Neural cell (in vitro differentiated cells): ENCODE measurements at regions not wholly inside any gene's neighbourhood (a gene's known extent, or its start where the extent isn't known, plus 50 kb on each side); places are given as distances from the start of the nearest gene placed in this dataset.

Experiments
- H2AFZ ChIP-seq: fragments of 200-600, 300-800 bp; sonication (generic), shearing (Covaris generic); 2 replicates; pipeline ENCODE4 v1.6.0; 2014; ENCODE audit warnings: low read depth, mild to moderate bottlenecking, antibody characterized with exemption, low read length, moderate library complexity
- H3F3A ChIP-seq: fragments of 200-600 bp; shearing (Covaris generic); 2 replicates; pipeline ENCODE4 v1.6.1; 2016; ENCODE audit warnings: mild to moderate bottlenecking, moderate library complexity, mixed read lengths, antibody characterized with exemption, low read length; ENCODE audit not compliant: insufficient read depth, poor library complexity, severe bottlenecking
- H3K27ac ChIP-seq: fragments of 200-600, 300-800 bp; sonication (generic), shearing (Covaris generic); 2 replicates; pipeline ENCODE4 v1.5.1; 2014; ENCODE audit warnings: mild to moderate bottlenecking, low read length, moderate library complexity
- H3K27me3 ChIP-seq: fragments of 300-800, 200-600 bp; sonication (generic), shearing (Covaris generic); 2 replicates; pipeline ENCODE4 v1.6.0; 2014; ENCODE audit warnings: mild to moderate bottlenecking, low read depth, low read length, moderate library complexity; ENCODE audit not compliant: insufficient read depth
- H3K36me3 ChIP-seq: fragments of 300-800, 200-600 bp; sonication (generic), shearing (Covaris generic); 2 replicates; pipeline ENCODE4 v1.5.1; 2014; ENCODE audit warnings: mild to moderate bottlenecking, antibody characterized with exemption, low read length, moderate library complexity; ENCODE audit not compliant: insufficient read depth
- H3K4me2 ChIP-seq: fragments of 300-800, 200-600 bp; sonication (generic), shearing (Covaris generic); 2 replicates; pipeline ENCODE4 v1.6.0; 2014; ENCODE audit warnings: mild to moderate bottlenecking, low read length
- H3K4me3 ChIP-seq: fragments of 300-800, 200-600 bp; sonication (generic), shearing (Covaris generic); 2 replicates; pipeline ENCODE4 v1.5.1; 2014; ENCODE audit warnings: mild to moderate bottlenecking, low read length, moderate library complexity
- H3K79me2 ChIP-seq: fragments of 200-600 bp; shearing (Covaris generic); replicated peaks from 2 replicates; pipeline ENCODE4 v1.6.0; 2014; ENCODE audit warnings: mild to moderate bottlenecking, low read length, moderate library complexity; ENCODE audit not compliant: insufficient read depth
- H3K9ac ChIP-seq: fragments of 300-800, 200-600 bp; sonication (generic), shearing (Covaris generic); 2 replicates; pipeline ENCODE4 v1.6.1; 2016; ENCODE audit warnings: mild to moderate bottlenecking, low read length, mixed read lengths
- H3K9me2 ChIP-seq: fragments of 200-600 bp; shearing (Covaris generic); 2 replicates; pipeline ENCODE4 v1.6.1; 2016; ENCODE audit warnings: mild to moderate bottlenecking, low read length, mixed read lengths; ENCODE audit not compliant: insufficient read depth
- H3K9me3 ChIP-seq: fragments of 200-600, 300-800 bp; sonication (generic), shearing (Covaris generic); 2 replicates; pipeline ENCODE4 v1.6.1; 2016; ENCODE audit warnings: mild to moderate bottlenecking, mixed run types, low read length, moderate library complexity, mixed read lengths
- H4K20me1 ChIP-seq: fragments of 200-600 bp; shearing (Covaris generic); 2 replicates; pipeline ENCODE4 v1.6.1; 2016; ENCODE audit warnings: mild to moderate bottlenecking, mixed run types; ENCODE audit not compliant: insufficient read depth
- EP300 ChIP-seq: fragments of 450-650 bp; conservative IDR thresholded peaks from 2 replicates; pipeline ENCODE4 v1.6.1; 2014; ENCODE audit warnings: antibody characterized with exemption, mild to moderate bottlenecking, moderate library complexity; ENCODE audit not compliant: poor library complexity, severe bottlenecking
- EZH2 ChIP-seq: fragments of 200-600, 300-800 bp; shearing (Covaris generic), sonication (generic); IDR thresholded peaks from 2 replicates; pipeline ENCODE4 v1.6.1; 2014; ENCODE audit warnings: antibody characterized with exemption, low read length, borderline replicate concordance, mild to moderate bottlenecking; ENCODE audit not compliant: insufficient read depth, poor library complexity, severe bottlenecking
- MXI1 ChIP-seq: fragments of 450-650 bp; conservative IDR thresholded peaks from 2 replicates; pipeline ENCODE4 v1.6.1; 2014; ENCODE audit warnings: antibody characterized with exemption, mild to moderate bottlenecking; ENCODE audit not compliant: poor library complexity, severe bottlenecking
- POLR2AphosphoS5 ChIP-seq: IDR thresholded peaks from 2 replicates; pipeline ENCODE4 v1.6.1; 2012
- RAD21 ChIP-seq: fragments of 450-650 bp; conservative IDR thresholded peaks from 2 replicates; pipeline ENCODE4 v1.6.1; 2014; ENCODE audit warnings: antibody characterized with exemption, mild to moderate bottlenecking, moderate library complexity
- SMC3 ChIP-seq: fragments of 450-650 bp; conservative IDR thresholded peaks from 2 replicates; pipeline ENCODE4 v1.6.1; 2014; ENCODE audit warnings: antibody characterized with exemption, mild to moderate bottlenecking, moderate library complexity; ENCODE audit not compliant: poor library complexity
- TAF1 ChIP-seq: IDR thresholded peaks from 2 replicates; pipeline ENCODE4 v1.6.1; 2012; ENCODE audit warnings: low read depth
- TF ChIP-seq, protein P1 (sequence below): IDR thresholded peaks from 2 replicates; pipeline ENCODE4 v1.6.1; 2012; ENCODE audit warnings: borderline replicate concordance
- TF ChIP-seq, protein P2 (sequence below): fragments of 450-650 bp; IDR thresholded peaks from 2 replicates; pipeline ENCODE4 v1.5.1; 2014; ENCODE audit warnings: antibody characterized with exemption, mild to moderate bottlenecking, moderate library complexity; ENCODE audit not compliant: poor library complexity, severe bottlenecking

DNA sequence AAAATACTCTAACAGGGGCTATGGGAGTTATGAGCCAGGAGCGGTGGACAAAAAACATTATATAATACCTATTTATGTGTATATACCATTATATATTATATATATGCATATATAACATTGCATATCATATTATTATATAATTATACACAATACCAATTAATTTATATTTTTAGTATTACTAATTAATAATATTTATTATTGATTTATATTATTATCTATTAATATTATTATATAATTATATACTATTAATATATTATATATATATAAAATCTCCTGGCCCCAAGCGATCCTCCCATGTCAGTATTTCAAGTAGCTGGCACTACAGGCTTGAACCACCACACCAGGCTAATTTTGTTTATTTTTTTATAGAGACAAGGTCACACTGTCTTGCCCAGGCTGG, 73.8 kb upstream of the JADE1 start:
- no peaks in the 10 kb centered on the region for H3K9me3 ChIP-seq
- H3K4me3 ChIP-seq, result no peak overlapping the region
- no peak overlapping the region for H3K9ac ChIP-seq
- H3K4me2 ChIP-seq, result no peak overlapping the region
- no peak for TF ChIP-seq RAD21
- no peak for TF ChIP-seq EP300
- TF ChIP-seq, protein P1, sequence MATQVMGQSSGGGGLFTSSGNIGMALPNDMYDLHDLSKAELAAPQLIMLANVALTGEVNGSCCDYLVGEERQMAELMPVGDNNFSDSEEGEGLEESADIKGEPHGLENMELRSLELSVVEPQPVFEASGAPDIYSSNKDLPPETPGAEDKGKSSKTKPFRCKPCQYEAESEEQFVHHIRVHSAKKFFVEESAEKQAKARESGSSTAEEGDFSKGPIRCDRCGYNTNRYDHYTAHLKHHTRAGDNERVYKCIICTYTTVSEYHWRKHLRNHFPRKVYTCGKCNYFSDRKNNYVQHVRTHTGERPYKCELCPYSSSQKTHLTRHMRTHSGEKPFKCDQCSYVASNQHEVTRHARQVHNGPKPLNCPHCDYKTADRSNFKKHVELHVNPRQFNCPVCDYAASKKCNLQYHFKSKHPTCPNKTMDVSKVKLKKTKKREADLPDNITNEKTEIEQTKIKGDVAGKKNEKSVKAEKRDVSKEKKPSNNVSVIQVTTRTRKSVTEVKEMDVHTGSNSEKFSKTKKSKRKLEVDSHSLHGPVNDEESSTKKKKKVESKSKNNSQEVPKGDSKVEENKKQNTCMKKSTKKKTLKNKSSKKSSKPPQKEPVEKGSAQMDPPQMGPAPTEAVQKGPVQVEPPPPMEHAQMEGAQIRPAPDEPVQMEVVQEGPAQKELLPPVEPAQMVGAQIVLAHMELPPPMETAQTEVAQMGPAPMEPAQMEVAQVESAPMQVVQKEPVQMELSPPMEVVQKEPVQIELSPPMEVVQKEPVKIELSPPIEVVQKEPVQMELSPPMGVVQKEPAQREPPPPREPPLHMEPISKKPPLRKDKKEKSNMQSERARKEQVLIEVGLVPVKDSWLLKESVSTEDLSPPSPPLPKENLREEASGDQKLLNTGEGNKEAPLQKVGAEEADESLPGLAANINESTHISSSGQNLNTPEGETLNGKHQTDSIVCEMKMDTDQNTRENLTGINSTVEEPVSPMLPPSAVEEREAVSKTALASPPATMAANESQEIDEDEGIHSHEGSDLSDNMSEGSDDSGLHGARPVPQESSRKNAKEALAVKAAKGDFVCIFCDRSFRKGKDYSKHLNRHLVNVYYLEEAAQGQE, result no peak
- TF ChIP-seq MXI1, result no peak
- TF ChIP-seq SMC3, result no peak
- TF ChIP-seq TAF1, result no peak
- no peak for TF ChIP-seq EZH2
- TF ChIP-seq, protein P2, sequence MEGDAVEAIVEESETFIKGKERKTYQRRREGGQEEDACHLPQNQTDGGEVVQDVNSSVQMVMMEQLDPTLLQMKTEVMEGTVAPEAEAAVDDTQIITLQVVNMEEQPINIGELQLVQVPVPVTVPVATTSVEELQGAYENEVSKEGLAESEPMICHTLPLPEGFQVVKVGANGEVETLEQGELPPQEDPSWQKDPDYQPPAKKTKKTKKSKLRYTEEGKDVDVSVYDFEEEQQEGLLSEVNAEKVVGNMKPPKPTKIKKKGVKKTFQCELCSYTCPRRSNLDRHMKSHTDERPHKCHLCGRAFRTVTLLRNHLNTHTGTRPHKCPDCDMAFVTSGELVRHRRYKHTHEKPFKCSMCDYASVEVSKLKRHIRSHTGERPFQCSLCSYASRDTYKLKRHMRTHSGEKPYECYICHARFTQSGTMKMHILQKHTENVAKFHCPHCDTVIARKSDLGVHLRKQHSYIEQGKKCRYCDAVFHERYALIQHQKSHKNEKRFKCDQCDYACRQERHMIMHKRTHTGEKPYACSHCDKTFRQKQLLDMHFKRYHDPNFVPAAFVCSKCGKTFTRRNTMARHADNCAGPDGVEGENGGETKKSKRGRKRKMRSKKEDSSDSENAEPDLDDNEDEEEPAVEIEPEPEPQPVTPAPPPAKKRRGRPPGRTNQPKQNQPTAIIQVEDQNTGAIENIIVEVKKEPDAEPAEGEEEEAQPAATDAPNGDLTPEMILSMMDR, result no peak
- no peak for TF ChIP-seq POLR2AphosphoS5
- no peak overlapping the region for H3K27ac ChIP-seq
- no peaks in the 10 kb centered on the region for H3F3A ChIP-seq
- no peaks in the 10 kb centered on the region for H4K20me1 ChIP-seq
- no peak overlapping the region for H2AFZ ChIP-seq
- no peaks in the 10 kb centered on the region for H3K79me2 ChIP-seq
- H3K36me3 ChIP-seq, result no peaks in the 10 kb centered on the region
- H3K27me3 ChIP-seq, result no peaks in the 10 kb centered on the region
- H3K9me2 ChIP-seq, result no peaks in the 10 kb centered on the region

DNA sequence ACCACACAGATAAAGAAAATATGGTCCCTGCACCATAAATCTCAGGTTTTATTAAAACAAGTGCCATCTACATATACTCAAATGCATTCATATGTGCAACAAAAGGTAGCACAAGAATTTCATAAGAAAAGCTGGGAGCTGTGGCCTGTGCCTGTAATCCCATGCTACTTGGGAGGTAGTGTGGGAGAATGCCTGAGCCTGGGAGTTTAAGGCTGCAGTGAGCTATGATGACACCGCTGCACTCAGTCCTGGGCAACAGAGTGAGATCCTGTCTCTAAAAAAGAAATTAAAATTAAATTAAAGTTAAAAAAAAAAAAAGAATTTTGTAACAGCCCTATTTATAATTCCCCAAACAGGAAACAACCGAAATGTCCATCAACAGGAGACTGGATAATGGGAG, 81.3 kb upstream of the JADE1 start:
- Histone ChIP-seq H3K4me3 (no peak overlapping the region), H3K36me3 (no peaks in the 10 kb centered on the region), H3F3A (no peaks in the 10 kb centered on the region), H3K79me2 (no peaks in the 10 kb centered on the region), H4K20me1 (no peaks in the 10 kb centered on the region), H3K9me3 (no peaks in the 10 kb centered on the region), H3K9me2 (no peaks in the 10 kb centered on the region), H3K9ac (no peak overlapping the region), H3K27me3 (no peaks in the 10 kb centered on the region), H2AFZ (no peak overlapping the region), H3K27ac (no peak overlapping the region), H3K4me2 (no peak overlapping the region)
- TF ChIP-seq EZH2 (no peak), EP300 (no peak), RAD21 (no peak), TAF1 (no peak), MXI1 (no peak), POLR2AphosphoS5 (no peak), SMC3 (no peak)
- TF ChIP-seq, protein P2, result no peak
- TF ChIP-seq, protein P1, result no peak
